Neural progenitor cell (in vitro differentiated cells): ENCODE measurements at regions not wholly inside any gene's neighbourhood (a gene's known extent, or its start where the extent isn't known, plus 50 kb on each side); places are given as distances from the start of the nearest gene placed in this dataset.

Source experiments
- CTCF ChIP-seq: fragments of 200-600 bp; sonication (generic); IDR thresholded peaks from 2 replicates; pipeline ENCODE4 v1.5.1; 2017; ENCODE audit warnings: antibody characterized with exemption, mild to moderate bottlenecking
- EZH2 ChIP-seq: fragments of 200-600 bp; sonication (generic); IDR thresholded peaks from 2 replicates; pipeline ENCODE4 v1.6.1; 2017; ENCODE audit warnings: antibody characterized with exemption, mild to moderate bottlenecking, moderate library complexity

GRCh38 chr3:34360713-34361112 lies 562.3 kb downstream of the PDCD6IP start:
- TF ChIP-seq CTCF (no peak), EZH2 (no peak)
